Naive thymus-derived CD8-positive, alpha-beta T cell (primary cell): ENCODE measurements at regions not wholly inside any gene's neighbourhood (a gene's known extent, or its start where the extent isn't known, plus 50 kb on each side); places are given as distances from the start of the nearest gene placed in this dataset.
A peak's percentile ranks its signal among the peaks of the same experiment; 100 is the strongest.
"Not testable (repeated sequence)": the region's sequence is repeated elsewhere in the genome, so short reads cannot be mapped to it uniquely, and the experiment has no call there.

Experiments
- ATAC-seq, 2 donors: fragments of 150-1000 bp; cut with Tn5 transposase in 1 of 2; sonication (Bioruptor Pico), chemical (Tn5 transposase) in 1 of 2; 1 replicate in 1 of 2; 2 replicates in 1 of 2; pipeline ENCODE4 v1.10.0; 2021; ENCODE audit warnings: mild to moderate bottlenecking in 2 of 2, moderate library complexity in 2 of 2
- POLR2A ChIA-PET: fragments of 350-600 bp; sonication (Branson Sonifier 250); formaldehyde crosslinking; loops from one replicate; lab custom pipeline; 2021; ENCODE audit warnings: antibody characterized with exemption; lab: Charles Lee
- DNase-seq, 10 donors: peaks; one replicate each; pipeline versions ENCODE4 v3.0.0 to v3.0.0-alpha.2; 2020 to 2022
- H3K27ac Mint-ChIP-seq, 10 donors: one replicate each; pipeline ENCODE4 v1.8.0; 2020 to 2022; ENCODE audit warnings: mild to moderate bottlenecking in 10 of 10, mixed read lengths in 10 of 10, moderate library complexity in 4 of 10, inconsistent platforms in 1 of 10
- H3K27me3 Mint-ChIP-seq, 5 donors: one replicate each; pipeline ENCODE4 v1.8.0; 2021 to 2022; ENCODE audit warnings: mixed read lengths in 5 of 5
- H3K36me3 Mint-ChIP-seq, 3 donors: one replicate each; pipeline ENCODE4 v1.8.0; 2020 to 2022; ENCODE audit warnings: mixed read lengths in 3 of 3, mild to moderate bottlenecking in 2 of 3, inconsistent platforms in 1 of 3
- H3K4me1 Mint-ChIP-seq, 4 donors: one replicate each; pipeline ENCODE4 v1.8.0; 2021 to 2022; ENCODE audit warnings: mixed read lengths in 4 of 4
- H3K4me3 Mint-ChIP-seq, 10 donors: one replicate each; pipeline ENCODE4 v1.8.0; 2020 to 2022; ENCODE audit warnings: mild to moderate bottlenecking in 10 of 10, mixed read lengths in 10 of 10, moderate library complexity in 6 of 10, inconsistent platforms in 1 of 10
- H3K9me3 Mint-ChIP-seq, 9 donors: one replicate each; pipeline ENCODE4 v1.8.0; 2020 to 2022; ENCODE audit warnings: mixed read lengths in 9 of 9, mild to moderate bottlenecking in 3 of 9, inconsistent platforms in 1 of 9, moderate library complexity in 1 of 9

- no peaks in the 10 kb centered on the region for H3K27me3 Mint-ChIP-seq
- peaks cover 0 to 12% (median 10%) of the 10 kb centered on the region in 4 donors for H3K4me1 Mint-ChIP-seq
- H3K27ac Mint-ChIP-seq = peak overlapping the region in 5 of 10 donors; percentile 27 to 96 (median 56)
- DNase-seq = no peak
- POLR2A ChIA-PET = interaction anchor here (1.1 kb wide), 1 partner anchor 24 kb away, joined by 3 read pairs; no protein-coding TSS in a partner anchor
- peak overlapping the region in 2 of 10 donors; percentile 66 to 91 for H3K4me3 Mint-ChIP-seq
- ATAC-seq = no peak
- H3K36me3 Mint-ChIP-seq = peaks cover 0 to 1% (median 0%) of the 10 kb centered on the region in 3 donors
- H3K9me3 Mint-ChIP-seq = peaks cover 0 to 5% (median 0%) of the 10 kb centered on the region in 9 donors
Observed at GRCh38 chr6:5893295-5893694, 113.4 kb downstream of the NRN1 start.

- POLR2A ChIA-PET = interaction anchor here (0.6 to 1.7 kb wide), 4 partner anchors 23 to 314 kb away, joined by 3 to 11 read pairs (median 4); no protein-coding TSS in a partner anchor
- H3K27me3 Mint-ChIP-seq = no peaks in the 10 kb centered on the region
- DNase-seq (no peak), ATAC-seq (no peak)
- peaks cover 0 to 5% (median 0%) of the 10 kb centered on the region in 9 donors for H3K9me3 Mint-ChIP-seq
- H3K36me3 Mint-ChIP-seq = peaks cover 0 to 1% (median 0%) of the 10 kb centered on the region in 3 donors
- H3K4me3 Mint-ChIP-seq = peak overlapping the region; percentile 81 to 97 (median 91)
- peaks cover 0 to 12% (median 10%) of the 10 kb centered on the region in 4 donors for H3K4me1 Mint-ChIP-seq
- H3K27ac Mint-ChIP-seq = peak overlapping the region; percentile 66 to 99 (median 96)
Observed at GRCh38 chr6:5892669-5893068, 114.1 kb downstream of the NRN1 start.

GRCh38 chr6:5878792-5879191 is 127.9 kb downstream of the NRN1 start:
- no peak for DNase-seq
- H3K27ac Mint-ChIP-seq = no peak overlapping the region
- H3K4me1 Mint-ChIP-seq = peaks cover 7 to 21% (median 19%) of the 10 kb centered on the region in 4 donors
- ATAC-seq = peak in 1 of 2 donors; percentile 54
- H3K9me3 Mint-ChIP-seq = peaks cover 0 to 10% (median 0%) of the 10 kb centered on the region in 9 donors
- H3K36me3 Mint-ChIP-seq = peaks cover 0 to 3% (median 0%) of the 10 kb centered on the region in 3 donors
- POLR2A ChIA-PET = no interaction called here
- no peak overlapping the region for H3K4me3 Mint-ChIP-seq
- no peaks in the 10 kb centered on the region for H3K27me3 Mint-ChIP-seq

GRCh38 chr6:5876076-5876475 is 130.6 kb downstream of the NRN1 start:
- no peak for DNase-seq
- ATAC-seq = no peak
- peak overlapping the region in 1 of 10 donors; percentile 6 for H3K27ac Mint-ChIP-seq
- POLR2A ChIA-PET = interaction anchor here (0.6 kb wide), 1 partner anchor 56 kb away, joined by 3 read pairs; no protein-coding TSS in a partner anchor
- no peak overlapping the region for H3K4me3 Mint-ChIP-seq
- H3K9me3 Mint-ChIP-seq = peaks cover 0 to 12% (median 8%) of the 10 kb centered on the region in 9 donors
- peaks cover 7 to 24% (median 20%) of the 10 kb centered on the region in 4 donors for H3K4me1 Mint-ChIP-seq
- no peaks in the 10 kb centered on the region for H3K27me3 Mint-ChIP-seq
- peaks cover 0 to 12% (median 10%) of the 10 kb centered on the region in 3 donors for H3K36me3 Mint-ChIP-seq

GRCh38 chr6:5873976-5874375 is 132.7 kb downstream of the NRN1 start:
- POLR2A ChIA-PET = interaction anchor here (0.7 kb wide), 1 partner anchor 1255 kb away, joined by 3 read pairs; no protein-coding TSS in a partner anchor
- H3K36me3 Mint-ChIP-seq = peaks cover 0 to 12% (median 11%) of the 10 kb centered on the region in 3 donors
- H3K27me3 Mint-ChIP-seq, ATAC-seq, DNase-seq, H3K4me3 Mint-ChIP-seq: not testable (repeated sequence)
- H3K27ac Mint-ChIP-seq = peak overlapping the region in 3 of 10 donors; percentile 22 to 85 (median 79)
- peaks cover 0 to 13% (median 11%) of the 10 kb centered on the region in 9 donors for H3K9me3 Mint-ChIP-seq
- peaks cover 9 to 34% (median 30%) of the 10 kb centered on the region in 4 donors for H3K4me1 Mint-ChIP-seq

GRCh38 chr6:5871296-5871695 is 135.4 kb downstream of the NRN1 start:
- peaks cover 10 to 49% (median 36%) of the 10 kb centered on the region in 4 donors for H3K4me1 Mint-ChIP-seq
- DNase-seq = no peak
- H3K36me3 Mint-ChIP-seq = peaks cover 0 to 12% (median 12%) of the 10 kb centered on the region in 3 donors
- POLR2A ChIA-PET = interaction anchor here (1.7 kb wide), 1 partner anchor 42 kb away, joined by 4 read pairs; no protein-coding TSS in a partner anchor
- peak overlapping the region in 1 of 10 donors; percentile 46 for H3K27ac Mint-ChIP-seq
- peaks cover 0 to 14% (median 11%) of the 10 kb centered on the region in 9 donors for H3K9me3 Mint-ChIP-seq
- no peak for ATAC-seq
- no peaks in the 10 kb centered on the region for H3K27me3 Mint-ChIP-seq
- H3K4me3 Mint-ChIP-seq = no peak overlapping the region

- no peak for ATAC-seq
- Mint-ChIP-seq H3K27me3 (no peaks in the 10 kb centered on the region), H3K27ac (peak overlapping the region; percentile 5 to 95 (median 73)), H3K4me3 (peak overlapping the region in 9 of 10 donors; percentile 7 to 68 (median 50)), H3K9me3 (peaks cover 0 to 29% (median 12%) of the 10 kb centered on the region in 9 donors), H3K4me1 (peaks cover 13 to 63% (median 50%) of the 10 kb centered on the region in 4 donors), H3K36me3 (peaks cover 0 to 23% (median 13%) of the 10 kb centered on the region in 3 donors)
- DNase-seq = no peak
- POLR2A ChIA-PET = interaction anchor here (0.7 to 1.7 kb wide), 6 partner anchors 19 to 198 kb away, joined by 3 to 6 read pairs (median 3); no protein-coding TSS in a partner anchor
Observed at GRCh38 chr6:5869676-5870075, 137.0 kb downstream of the NRN1 start.

GRCh38 chr6:5869261-5869660 is 137.5 kb downstream of the NRN1 start:
- Mint-ChIP-seq H3K36me3 (peaks cover 0 to 23% (median 13%) of the 10 kb centered on the region in 3 donors), H3K9me3 (peaks cover 0 to 33% (median 12%) of the 10 kb centered on the region in 9 donors), H3K27me3 (no peaks in the 10 kb centered on the region), H3K27ac (peak overlapping the region; percentile 5 to 95 (median 73)), H3K4me1 (peaks cover 13 to 63% (median 52%) of the 10 kb centered on the region in 4 donors), H3K4me3 (peak overlapping the region in 9 of 10 donors; percentile 7 to 68 (median 50))
- ATAC-seq = peak in 1 of 2 donors; percentile 34
- peak in 2 of 10 donors; percentile 19 to 25 for DNase-seq
- POLR2A ChIA-PET = interaction anchor here (1.0 to 1.7 kb wide), 3 partner anchors 24 to 198 kb away, joined by 3 to 6 read pairs (median 4); no protein-coding TSS in a partner anchor

GRCh38 chr6:5866547-5867051 is 140.1 kb downstream of the NRN1 start:
- H3K27ac Mint-ChIP-seq = peak overlapping the region; percentile 90 to 95 (median 94)
- H3K36me3 Mint-ChIP-seq = peaks cover 0 to 16% (median 8%) of the 10 kb centered on the region in 3 donors
- H3K4me1 Mint-ChIP-seq = peaks cover 13 to 55% (median 51%) of the 10 kb centered on the region in 4 donors
- peak overlapping the region; percentile 44 to 83 (median 76) for H3K4me3 Mint-ChIP-seq
- POLR2A ChIA-PET = interaction anchor here (1.2 kb wide), 1 partner anchor 36 kb away, joined by 3 read pairs; no protein-coding TSS in a partner anchor
- peak; percentile 64 to 73 for ATAC-seq
- DNase-seq = peak in 3 of 10 donors; percentile 24 to 29 (median 25)
- H3K27me3 Mint-ChIP-seq = no peaks in the 10 kb centered on the region
- H3K9me3 Mint-ChIP-seq = peaks cover 0 to 30% (median 8%) of the 10 kb centered on the region in 9 donors

- POLR2A ChIA-PET = interaction anchor here (0.8 kb wide), 1 partner anchor 14 kb away, joined by 3 read pairs; no protein-coding TSS in a partner anchor
- H3K27me3 Mint-ChIP-seq = no peaks in the 10 kb centered on the region
- H3K9me3 Mint-ChIP-seq = peaks cover 0 to 25% (median 4%) of the 10 kb centered on the region in 9 donors
- peak overlapping the region; percentile 25 to 95 (median 92) for H3K27ac Mint-ChIP-seq
- peaks cover 0 to 10% (median 2%) of the 10 kb centered on the region in 3 donors for H3K36me3 Mint-ChIP-seq
- peak overlapping the region in 9 of 10 donors; percentile 25 to 83 (median 46) for H3K4me3 Mint-ChIP-seq
- DNase-seq (no peak), ATAC-seq (peak in 1 of 2 donors; percentile 30)
- peaks cover 13 to 55% (median 52%) of the 10 kb centered on the region in 4 donors for H3K4me1 Mint-ChIP-seq
Observed at GRCh38 chr6:5865506-5866031, 141.2 kb downstream of the NRN1 start.

DNA sequence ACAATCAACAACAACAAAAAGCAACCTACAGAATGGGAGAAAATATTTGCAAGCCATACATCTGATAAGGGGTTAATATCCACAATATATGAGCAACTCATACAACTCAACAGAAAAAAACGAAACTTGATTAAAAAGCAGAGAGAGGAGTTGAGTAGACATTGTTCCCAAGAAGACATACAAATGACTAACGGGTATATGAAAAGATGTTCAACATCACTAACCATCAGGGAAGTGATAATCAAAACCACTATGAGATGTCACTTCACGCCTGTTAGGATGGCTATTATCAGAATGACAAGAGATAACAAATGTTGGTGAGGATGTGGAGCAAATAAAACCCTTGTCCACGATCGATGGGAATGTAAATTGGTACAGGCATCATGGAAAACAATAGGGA is 145.9 kb downstream of the NRN1 start:
- POLR2A ChIA-PET = no interaction called here
- Mint-ChIP-seq H3K9me3 (peaks cover 0 to 20% (median 0%) of the 10 kb centered on the region in 9 donors), H3K27ac (no peak overlapping the region), H3K4me1 (peaks cover 3 to 16% (median 13%) of the 10 kb centered on the region in 4 donors), H3K4me3 (no peak overlapping the region), H3K36me3 (peaks cover 0 to 10% (median 0%) of the 10 kb centered on the region in 3 donors), H3K27me3 (peaks cover 0 to 3% (median 0%) of the 10 kb centered on the region in 5 donors)
- DNase-seq (no peak), ATAC-seq (no peak)

- H3K9me3 Mint-ChIP-seq = peaks cover 0 to 3% (median 0%) of the 10 kb centered on the region in 9 donors
- DNase-seq (no peak), ATAC-seq (no peak)
- POLR2A ChIA-PET = no interaction called here
- H3K27me3 Mint-ChIP-seq = peaks cover 0 to 8% (median 0%) of the 10 kb centered on the region in 5 donors
- H3K4me3 Mint-ChIP-seq = no peak overlapping the region
- H3K4me1 Mint-ChIP-seq = peaks cover 5 to 7% (median 6%) of the 10 kb centered on the region in 4 donors
- H3K36me3 Mint-ChIP-seq = no peaks in the 10 kb centered on the region
- H3K27ac Mint-ChIP-seq = no peak overlapping the region
Observed at GRCh38 chr6:5855787-5856470, 150.8 kb downstream of the NRN1 start.
